CD14-positive monocyte (primary cell): ENCODE measurements at regions not wholly inside any gene's neighbourhood (a gene's known extent, or its start where the extent isn't known, plus 50 kb on each side); places are given as distances from the start of the nearest gene placed in this dataset.

ENCODE experiments used
- DNase-seq, 3 donors: peaks; one replicate each; pipeline ENCODE4 v3.0.0-alpha.2; 2011 to 2022
- H2AFZ ChIP-seq: 2 replicates; pipeline ENCODE4 v1.6.0; 2012; ENCODE audit warnings: mild to moderate bottlenecking, low read depth, low read length, inconsistent platforms; ENCODE audit not compliant: insufficient read depth, poor library complexity, severe bottlenecking
- H3K27ac ChIP-seq, 2 donors: 1 replicate in 1 of 2; 2 replicates in 1 of 2; pipeline ENCODE4 v1.5.1; 2012 to 2013; ENCODE audit warnings: low read length in 2 of 2, control low read depth in 1 of 2, inconsistent platforms in 1 of 2, low read depth in 1 of 2, mild to moderate bottlenecking in 1 of 2
- H3K27me3 ChIP-seq, 2 donors: one replicate each; pipeline versions ENCODE4 v1.6.0 to v1.6.1; 2011 to 2013; ENCODE audit warnings: low read length in 2 of 2; ENCODE audit not compliant: control insufficient read depth in 2 of 2, insufficient read depth in 2 of 2
- H3K36me3 ChIP-seq, 2 donors: replicated peaks in 1 of 2; 1 replicate in 1 of 2; 2 replicates in 1 of 2; pipeline versions ENCODE4 v1.5.1 to v1.6.1; 2012 to 2013; ENCODE audit warnings: low read length in 2 of 2, control low read depth in 1 of 2, inconsistent platforms in 1 of 2, mild to moderate bottlenecking in 1 of 2; ENCODE audit not compliant: insufficient read depth in 2 of 2, control insufficient read depth in 1 of 2
- H3K4me1 ChIP-seq, 2 donors: 1 replicate in 1 of 2; 2 replicates in 1 of 2; pipeline versions ENCODE4 v1.5.1 to v1.6.1; 2012 to 2013; ENCODE audit warnings: low read length in 2 of 2, control low read depth in 1 of 2, inconsistent platforms in 1 of 2, mild to moderate bottlenecking in 1 of 2, moderate library complexity in 1 of 2; ENCODE audit not compliant: insufficient read depth in 2 of 2, control insufficient read depth in 1 of 2
- H3K4me2 ChIP-seq: replicated peaks from 2 replicates; pipeline ENCODE3; 2012; ENCODE audit warnings: low read length, moderate library complexity, mild to moderate bottlenecking; ENCODE audit not compliant: poor library complexity, severe bottlenecking; ENCODE audit errors: extremely low read depth
- H3K4me3 ChIP-seq, 3 experiments: fragments of 200-600 bp in 1 of 3; sonication (generic) in 1 of 3; replicated peaks in 1 of 3; 1 replicate in 2 of 3; 2 replicates in 1 of 3; pipeline ENCODE4 v1.5.1; 2011 to 2013; ENCODE audit warnings: low read length in 3 of 3, mild to moderate bottlenecking in 3 of 3, control low read depth in 2 of 3, low read depth in 2 of 3, inconsistent platforms in 1 of 3, moderate library complexity in 1 of 3
- H3K79me2 ChIP-seq: 2 replicates; pipeline ENCODE4 v1.6.0; 2012; ENCODE audit warnings: mild to moderate bottlenecking, control low read depth, inconsistent platforms, low read length, moderate library complexity; ENCODE audit not compliant: insufficient read depth
- H3K9ac ChIP-seq: 2 replicates; pipeline ENCODE4 v1.6.0; 2017; ENCODE audit warnings: low read length, mild to moderate bottlenecking; ENCODE audit not compliant: insufficient read depth, poor library complexity, severe bottlenecking
- H3K9me3 ChIP-seq, 2 donors: replicated peaks in 1 of 2; 1 replicate in 1 of 2; 2 replicates in 1 of 2; pipeline versions ENCODE4 v1.5.1 to v1.6.1; 2012 to 2013; ENCODE audit warnings: low read length in 2 of 2, control low read depth in 1 of 2; ENCODE audit not compliant: control insufficient read depth in 1 of 2, insufficient read depth in 1 of 2
- H4K20me1 ChIP-seq: 2 replicates; pipeline ENCODE4 v1.6.0; 2012; ENCODE audit warnings: mild to moderate bottlenecking, low read length, control low read depth, moderate library complexity; ENCODE audit not compliant: insufficient read depth
- H3K27ac Mint-ChIP-seq, 7 donors: one replicate each; pipeline ENCODE4 v1.8.0; 2020; ENCODE audit warnings: mild to moderate bottlenecking in 7 of 7, mixed read lengths in 7 of 7, moderate library complexity in 6 of 7, inconsistent platforms in 2 of 7
- H3K27me3 Mint-ChIP-seq, 3 donors: one replicate each; pipeline ENCODE4 v1.8.0; 2021 to 2022; ENCODE audit warnings: low read depth in 3 of 3, mild to moderate bottlenecking in 3 of 3, mixed read lengths in 3 of 3, moderate library complexity in 3 of 3, inconsistent platforms in 1 of 3
- H3K36me3 Mint-ChIP-seq, 2 donors: one replicate each; pipeline ENCODE4 v1.8.0; 2020; ENCODE audit warnings: mixed read lengths in 2 of 2, inconsistent platforms in 1 of 2, mild to moderate bottlenecking in 1 of 2
- H3K4me1 Mint-ChIP-seq: one replicate; pipeline ENCODE4 v1.8.0; 2020; ENCODE audit warnings: mild to moderate bottlenecking, mixed read lengths
- H3K4me3 Mint-ChIP-seq, 2 donors: one replicate each; pipeline ENCODE4 v1.8.0; 2020; ENCODE audit warnings: mild to moderate bottlenecking in 2 of 2, mixed read lengths in 2 of 2, moderate library complexity in 1 of 2
- H3K9me3 Mint-ChIP-seq, 7 donors: one replicate each; pipeline ENCODE4 v1.8.0; 2020 to 2022; ENCODE audit warnings: mixed read lengths in 7 of 7, mild to moderate bottlenecking in 6 of 7, moderate library complexity in 6 of 7, inconsistent platforms in 2 of 7
- WGBS: methylation state at CpG from one replicate; pipeline ENCODE4 v1.1.5; 2013; ENCODE audit warnings: missing lambda C conversion rate; ENCODE audit not compliant: insufficient coverage; 5-methylcytosine and 5-hydroxymethylcytosine counted together
- intact Hi-C, 2 donors: fragments of 100-400 bp; cut with micrococcal nuclease; formaldehyde crosslinking; loops; one replicate each; pipeline versions ENCODE4 v1.15.0 to v1.15.1; 2023
- TF ChIP-seq, protein P1 (sequence below): fragments of 200-600 bp; IDR thresholded peaks from one replicate; pipeline ENCODE4 v1.8.0; 2022; ENCODE audit warnings: antibody characterized with exemption, mild to moderate bottlenecking

GRCh38 chr2:57828221-57828620 is 218.4 kb upstream of the VRK2 start:
- Mint-ChIP-seq H3K4me3 (no peak overlapping the region), H3K27me3 (peaks cover 0 to 2% (median 0%) of the 10 kb centered on the region in 3 donors), H3K36me3 (no peaks in the 10 kb centered on the region), H3K4me1 (no peaks in the 10 kb centered on the region), H3K27ac (no peak overlapping the region), H3K9me3 (peaks cover 8 to 36% (median 25%) of the 10 kb centered on the region in 7 donors)
- no peaks in the 10 kb centered on the region for H3K79me2 ChIP-seq
- TF ChIP-seq, protein P1, sequence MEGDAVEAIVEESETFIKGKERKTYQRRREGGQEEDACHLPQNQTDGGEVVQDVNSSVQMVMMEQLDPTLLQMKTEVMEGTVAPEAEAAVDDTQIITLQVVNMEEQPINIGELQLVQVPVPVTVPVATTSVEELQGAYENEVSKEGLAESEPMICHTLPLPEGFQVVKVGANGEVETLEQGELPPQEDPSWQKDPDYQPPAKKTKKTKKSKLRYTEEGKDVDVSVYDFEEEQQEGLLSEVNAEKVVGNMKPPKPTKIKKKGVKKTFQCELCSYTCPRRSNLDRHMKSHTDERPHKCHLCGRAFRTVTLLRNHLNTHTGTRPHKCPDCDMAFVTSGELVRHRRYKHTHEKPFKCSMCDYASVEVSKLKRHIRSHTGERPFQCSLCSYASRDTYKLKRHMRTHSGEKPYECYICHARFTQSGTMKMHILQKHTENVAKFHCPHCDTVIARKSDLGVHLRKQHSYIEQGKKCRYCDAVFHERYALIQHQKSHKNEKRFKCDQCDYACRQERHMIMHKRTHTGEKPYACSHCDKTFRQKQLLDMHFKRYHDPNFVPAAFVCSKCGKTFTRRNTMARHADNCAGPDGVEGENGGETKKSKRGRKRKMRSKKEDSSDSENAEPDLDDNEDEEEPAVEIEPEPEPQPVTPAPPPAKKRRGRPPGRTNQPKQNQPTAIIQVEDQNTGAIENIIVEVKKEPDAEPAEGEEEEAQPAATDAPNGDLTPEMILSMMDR, result no peak
- no peak for DNase-seq
- no peak overlapping the region for H3K4me3 ChIP-seq
- peaks cover 0 to 15% of the 10 kb centered on the region in 2 donors for H3K9me3 ChIP-seq
- no peak overlapping the region for H3K9ac ChIP-seq
- no peak overlapping the region for H3K4me2 ChIP-seq
- H2AFZ ChIP-seq, result no peak overlapping the region
- intact Hi-C loops, result no loop called here
- no peak overlapping the region for H3K27ac ChIP-seq
- H3K27me3 ChIP-seq, result no peaks in the 10 kb centered on the region
- WGBS, result 73% methylated on average over 2 of the region's 4 CpGs
- no peaks in the 10 kb centered on the region for H3K36me3 ChIP-seq
- no peaks in the 10 kb centered on the region for H4K20me1 ChIP-seq
- H3K4me1 ChIP-seq, result no peaks in the 10 kb centered on the region

DNA sequence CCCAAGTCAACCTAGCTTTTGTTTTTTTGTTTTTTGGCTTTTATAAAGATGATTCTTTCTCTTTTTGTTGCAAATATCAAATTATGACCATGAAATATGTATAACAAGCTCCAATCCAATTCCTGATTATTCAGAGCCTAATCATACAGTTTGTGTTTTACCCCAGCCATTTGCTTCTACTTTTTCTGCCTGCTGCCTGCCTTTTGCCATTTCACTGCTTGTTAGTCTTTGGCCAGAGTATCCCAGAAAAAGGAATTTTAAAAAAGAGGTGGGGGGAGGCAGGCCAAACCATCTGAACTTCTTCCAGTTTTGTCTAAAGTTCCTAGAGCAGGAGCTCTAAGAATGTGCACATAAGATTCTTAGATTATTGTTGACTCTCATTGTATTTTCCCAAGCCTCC is 211.9 kb upstream of the VRK2 start:
- Mint-ChIP-seq H3K4me1 (no peaks in the 10 kb centered on the region), H3K27me3 (no peaks in the 10 kb centered on the region), H3K27ac (peak overlapping the region in 1 of 7 donors; percentile 63), H3K4me3 (no peak overlapping the region), H3K9me3 (peaks cover 3 to 12% (median 10%) of the 10 kb centered on the region in 7 donors), H3K36me3 (no peaks in the 10 kb centered on the region)
- H3K9ac ChIP-seq, result no peak overlapping the region
- no peak overlapping the region for H3K4me2 ChIP-seq
- no peak overlapping the region for H3K4me3 ChIP-seq
- H3K79me2 ChIP-seq, result no peaks in the 10 kb centered on the region
- TF ChIP-seq, protein P1, result no peak
- no peak for DNase-seq
- no peaks in the 10 kb centered on the region for H4K20me1 ChIP-seq
- H3K36me3 ChIP-seq, result no peaks in the 10 kb centered on the region
- no peak overlapping the region for H2AFZ ChIP-seq
- H3K4me1 ChIP-seq, result no peaks in the 10 kb centered on the region
- intact Hi-C loops, result no loop called here
- no peaks in the 10 kb centered on the region for H3K27me3 ChIP-seq
- H3K27ac ChIP-seq, result no peak overlapping the region
- H3K9me3 ChIP-seq, result no peaks in the 10 kb centered on the region
